Transverse colon (tissue), 4 donors: ENCODE measurements at regions not wholly inside any gene's neighbourhood (a gene's known extent, or its start where the extent isn't known, plus 50 kb on each side); places are given as distances from the start of the nearest gene placed in this dataset.

Experiments used
- CTCF ChIP-seq, 5 experiments: fragments of 200-600 bp in 3 of 5; fragments of 450-650 bp in 2 of 5; sonication (generic) in 3 of 5; IDR thresholded peaks; 1 replicate in 2 of 5; 2 replicates in 3 of 5; pipeline ENCODE4 v1.5.1; 2016 to 2017; ENCODE audit warnings: antibody characterized with exemption in 5 of 5, inconsistent platforms in 3 of 5, mild to moderate bottlenecking in 2 of 5, moderate library complexity in 1 of 5
- EP300 ChIP-seq: sonication (generic); formaldehyde crosslinking; IDR thresholded peaks from one replicate; pipeline ENCODE4 v1.6.1; 2017; ENCODE audit warnings: antibody characterized with exemption, low read depth
- POLR2A ChIP-seq: fragments of 450-650 bp; IDR thresholded peaks from one replicate; pipeline ENCODE4 v1.6.1; 2016; ENCODE audit warnings: antibody characterized with exemption, mild to moderate bottlenecking, moderate library complexity
- POLR2AphosphoS5 ChIP-seq, 3 donors: sonication (generic); formaldehyde crosslinking; IDR thresholded peaks; one replicate each; pipeline ENCODE4 v1.6.1; 2016; ENCODE audit warnings: antibody characterized with exemption in 3 of 3

DNA sequence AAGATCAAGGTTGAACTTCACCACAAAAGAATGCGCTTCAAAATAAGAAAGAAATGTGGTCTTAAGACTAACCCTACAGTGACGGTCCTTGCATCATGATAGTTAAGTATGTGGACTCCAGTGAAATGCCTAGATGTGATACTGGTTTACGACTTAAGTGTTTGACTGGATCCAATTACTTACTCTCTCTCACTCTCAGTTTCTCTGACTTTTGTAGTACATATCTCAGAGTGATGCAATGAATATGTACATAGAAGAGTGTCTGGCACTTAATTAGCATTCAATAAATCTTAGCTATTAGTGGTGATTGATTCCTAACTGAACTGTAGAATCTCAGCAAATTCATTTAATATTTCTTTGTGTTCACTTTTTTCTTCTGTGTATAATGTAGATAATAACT, 411.7 kb upstream of the ITGA1 start:
- TF ChIP-seq CTCF (IDR thresholded peaks at IDR 0.05) (no peak), POLR2A (no peak), POLR2AphosphoS5 (IDR thresholded peaks at IDR 0.05) (no peak), EP300 (no peak)
